NB4 (cell line): ENCODE measurements at regions not wholly inside any gene's neighbourhood (a gene's known extent, or its start where the extent isn't known, plus 50 kb on each side); places are given as distances from the start of the nearest gene placed in this dataset.

Experiments
- DNase-seq: peaks from one replicate; pipeline ENCODE4 v3.0.0; 2010; ENCODE audit warnings: low read depth
- H3K4me3 ChIP-seq: one replicate; pipeline ENCODE4 v1.5.1; 2011; ENCODE audit warnings: mild to moderate bottlenecking, low read depth, low read length, moderate library complexity
- MYC ChIP-seq: IDR thresholded peaks from 2 replicates; pipeline ENCODE4 v1.6.1; 2011; ENCODE audit warnings: low read depth, low read length
- POLR2A ChIP-seq: IDR thresholded peaks from 2 replicates; pipeline ENCODE4 v1.6.1; 2011; ENCODE audit warnings: mild to moderate bottlenecking; ENCODE audit not compliant: insufficient read length; ENCODE audit errors: extremely low read depth
- TF ChIP-seq, protein P1 (sequence below): IDR thresholded peaks from one replicate; pipeline ENCODE4 v1.5.1; 2012; ENCODE audit warnings: low read depth, low read length
- TF ChIP-seq, protein P2 (sequence below): IDR thresholded peaks from 2 replicates; pipeline ENCODE4 v1.6.1; 2011; ENCODE audit warnings: low read depth, low read length

DNA sequence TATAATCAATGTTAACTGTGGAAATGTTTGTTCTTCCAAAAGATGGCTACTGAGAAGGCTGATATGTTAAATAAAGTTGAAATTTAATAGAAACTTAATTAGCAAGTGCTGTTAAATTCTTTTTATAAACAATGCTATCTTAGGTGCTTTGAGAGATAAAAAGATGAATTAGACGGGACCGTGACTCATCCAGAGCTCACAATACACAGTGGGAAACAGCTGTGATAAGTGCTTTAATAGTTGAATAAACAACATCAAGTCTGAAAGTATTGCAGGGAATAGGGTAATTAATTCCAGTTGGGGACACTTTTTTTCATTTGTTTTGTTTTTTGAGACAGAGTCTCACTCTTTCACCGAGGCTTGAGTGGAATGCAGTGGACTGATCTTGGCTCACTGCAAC is 85.5 kb upstream of the DTNA start:
- H3K4me3 ChIP-seq: no peak overlapping the region
- TF ChIP-seq, protein P1, sequence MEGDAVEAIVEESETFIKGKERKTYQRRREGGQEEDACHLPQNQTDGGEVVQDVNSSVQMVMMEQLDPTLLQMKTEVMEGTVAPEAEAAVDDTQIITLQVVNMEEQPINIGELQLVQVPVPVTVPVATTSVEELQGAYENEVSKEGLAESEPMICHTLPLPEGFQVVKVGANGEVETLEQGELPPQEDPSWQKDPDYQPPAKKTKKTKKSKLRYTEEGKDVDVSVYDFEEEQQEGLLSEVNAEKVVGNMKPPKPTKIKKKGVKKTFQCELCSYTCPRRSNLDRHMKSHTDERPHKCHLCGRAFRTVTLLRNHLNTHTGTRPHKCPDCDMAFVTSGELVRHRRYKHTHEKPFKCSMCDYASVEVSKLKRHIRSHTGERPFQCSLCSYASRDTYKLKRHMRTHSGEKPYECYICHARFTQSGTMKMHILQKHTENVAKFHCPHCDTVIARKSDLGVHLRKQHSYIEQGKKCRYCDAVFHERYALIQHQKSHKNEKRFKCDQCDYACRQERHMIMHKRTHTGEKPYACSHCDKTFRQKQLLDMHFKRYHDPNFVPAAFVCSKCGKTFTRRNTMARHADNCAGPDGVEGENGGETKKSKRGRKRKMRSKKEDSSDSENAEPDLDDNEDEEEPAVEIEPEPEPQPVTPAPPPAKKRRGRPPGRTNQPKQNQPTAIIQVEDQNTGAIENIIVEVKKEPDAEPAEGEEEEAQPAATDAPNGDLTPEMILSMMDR: no peak
- no peak for TF ChIP-seq MYC
- TF ChIP-seq, protein P2, sequence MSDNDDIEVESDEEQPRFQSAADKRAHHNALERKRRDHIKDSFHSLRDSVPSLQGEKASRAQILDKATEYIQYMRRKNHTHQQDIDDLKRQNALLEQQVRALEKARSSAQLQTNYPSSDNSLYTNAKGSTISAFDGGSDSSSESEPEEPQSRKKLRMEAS: no peak
- TF ChIP-seq POLR2A: no peak
- no peak for DNase-seq

DNA sequence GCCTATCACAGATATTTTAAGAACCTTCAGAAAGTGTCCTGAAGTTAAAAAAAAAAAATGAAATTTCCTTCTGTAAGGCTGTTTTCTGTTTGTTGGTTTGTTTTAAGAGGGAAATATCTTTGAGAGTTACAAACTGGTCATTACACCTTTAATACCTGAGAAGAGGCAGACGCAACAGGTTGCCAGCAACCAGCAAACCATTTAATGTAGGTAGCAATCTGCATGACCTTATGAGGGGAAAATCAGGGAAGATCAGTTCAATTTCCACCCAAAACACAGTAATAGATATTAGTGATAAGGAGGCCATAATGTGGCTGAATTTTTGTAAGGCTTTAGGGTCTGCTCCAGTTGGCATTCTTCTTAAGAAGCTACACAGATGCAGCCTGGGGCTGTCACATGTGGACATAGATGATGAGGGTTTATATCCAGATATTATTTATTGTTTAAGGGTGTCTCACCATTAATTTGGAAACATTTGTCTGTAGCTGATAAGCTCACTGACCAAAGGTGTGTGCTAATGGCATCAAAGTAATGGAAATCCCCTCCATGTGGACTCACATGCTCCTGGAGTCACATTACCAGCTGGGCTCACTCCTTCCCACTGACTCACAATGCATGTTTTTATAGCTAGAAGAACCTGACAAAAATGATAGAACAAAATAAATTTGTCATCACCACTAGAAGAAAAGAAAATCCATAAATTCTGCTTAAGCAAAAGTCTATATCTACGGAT is 83.5 kb upstream of the DTNA start:
- no peak overlapping the region for H3K4me3 ChIP-seq
- DNase-seq: no peak
- no peak for TF ChIP-seq POLR2A
- TF ChIP-seq, protein P2: no peak
- TF ChIP-seq, protein P1: no peak
- TF ChIP-seq MYC: no peak

DNA sequence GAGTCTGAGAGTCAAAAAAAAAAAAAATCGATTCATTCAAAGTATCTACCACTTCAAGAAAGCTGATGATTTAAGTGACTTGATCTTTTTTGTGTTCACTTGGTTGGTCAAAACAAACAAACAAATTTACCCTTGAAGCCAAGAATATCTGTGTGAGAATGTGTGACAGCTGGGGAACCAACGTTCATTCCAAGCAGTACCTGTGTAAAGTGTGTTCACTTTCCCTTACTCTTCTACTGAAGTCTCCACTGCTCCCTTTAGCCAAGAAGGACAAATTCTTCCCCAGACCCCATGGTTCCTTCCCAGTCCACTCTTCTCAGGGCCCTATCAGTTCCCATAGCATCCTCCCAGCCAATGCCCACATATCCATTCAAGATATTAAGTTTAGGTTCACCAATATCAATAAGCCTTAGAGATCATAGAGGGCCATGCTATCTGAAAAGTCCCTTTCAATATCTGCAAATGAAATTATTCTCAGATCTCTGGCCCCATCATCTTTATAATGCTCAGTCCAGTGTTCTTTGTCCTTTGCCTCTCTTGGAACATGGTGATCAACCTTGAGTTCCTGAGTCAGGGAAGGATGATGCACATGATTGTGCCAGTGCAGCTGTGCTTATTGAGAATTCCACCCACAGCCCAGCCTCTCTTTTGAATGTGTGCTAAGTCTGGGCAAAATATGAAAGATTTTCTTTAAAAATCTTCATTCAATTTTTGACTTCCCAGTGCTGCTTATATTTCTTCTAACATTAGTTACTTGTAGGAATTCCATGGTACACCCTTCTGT is 82.8 kb upstream of the DTNA start:
- H3K4me3 ChIP-seq: no peak overlapping the region
- DNase-seq: no peak
- no peak for TF ChIP-seq MYC
- TF ChIP-seq POLR2A: no peak
- TF ChIP-seq, protein P2: no peak
- TF ChIP-seq, protein P1: no peak

DNA sequence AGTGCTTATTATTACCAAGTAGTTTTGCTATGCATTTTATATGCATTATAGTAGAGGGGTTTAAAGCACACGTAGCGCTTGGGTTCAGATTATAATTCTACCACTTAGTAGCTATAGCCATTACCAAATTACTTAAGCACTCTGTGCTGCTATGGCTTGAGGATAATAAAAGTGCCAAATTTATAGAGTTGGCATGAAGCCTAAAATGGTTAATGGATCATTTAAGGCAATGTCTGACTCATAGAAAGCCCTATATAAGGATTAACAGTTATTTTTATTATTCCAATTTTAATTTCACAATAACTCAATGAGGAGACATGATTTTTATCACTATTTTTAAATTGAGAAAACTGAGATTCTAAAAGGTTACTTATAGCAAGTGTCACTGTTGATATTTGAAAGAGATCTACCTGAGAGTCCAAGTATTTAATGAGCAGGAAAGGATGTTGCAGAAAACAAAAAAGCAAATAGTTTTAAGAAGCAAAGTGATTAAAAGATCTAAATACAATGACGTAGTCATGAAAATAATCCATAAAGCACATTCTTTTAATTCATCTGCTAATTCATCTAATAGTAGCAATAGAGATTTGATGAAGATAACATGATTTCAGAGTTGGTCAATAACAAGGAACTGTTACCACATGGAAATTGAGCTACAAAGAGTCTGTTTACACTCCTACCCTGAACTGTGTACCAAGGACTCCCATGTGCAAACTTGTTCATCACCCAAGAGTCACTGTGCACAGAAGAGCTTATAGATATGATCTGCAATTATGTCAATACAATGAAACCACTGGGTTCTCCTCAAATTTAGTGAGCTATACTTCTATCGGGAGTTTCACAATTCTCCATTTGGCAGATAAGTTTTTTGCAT is 78.8 kb upstream of the DTNA start:
- TF ChIP-seq MYC (no peak), POLR2A (no peak)
- TF ChIP-seq, protein P1: no peak
- TF ChIP-seq, protein P2: no peak
- no peak for DNase-seq

DNA sequence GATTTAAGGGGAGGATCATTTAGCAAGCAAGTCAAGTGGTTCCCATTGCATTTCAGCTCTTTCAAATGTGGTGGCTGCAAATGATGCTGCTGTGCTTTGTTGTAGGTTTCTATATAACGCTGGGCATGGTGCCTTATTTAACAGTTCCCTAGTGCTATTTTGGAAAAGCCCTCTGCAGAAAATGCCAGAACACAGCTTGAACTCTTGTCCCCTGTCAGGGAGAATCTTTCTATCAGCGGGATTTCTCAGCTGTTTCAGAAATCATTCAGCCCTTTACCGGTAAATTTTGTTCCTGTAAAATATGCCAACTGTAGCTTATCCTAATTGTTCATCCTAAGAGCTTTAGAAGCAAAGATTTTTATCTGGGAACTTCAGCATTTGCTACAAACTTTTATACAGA is 77.8 kb upstream of the DTNA start:
- no peak overlapping the region for H3K4me3 ChIP-seq
- DNase-seq: no peak
- TF ChIP-seq POLR2A (no peak), MYC (no peak)
- TF ChIP-seq, protein P1: no peak
- TF ChIP-seq, protein P2: no peak

More for the DNA sequence above, 78.8 kb upstream of the DTNA start:
- no peak overlapping the region for H3K4me3 ChIP-seq
